COLO668 (cell line): ENCODE measurements at regions not wholly inside any gene's neighbourhood (a gene's known extent, or its start where the extent isn't known, plus 50 kb on each side); places are given as distances from the start of the nearest gene placed in this dataset.
A peak's percentile ranks its signal among the peaks of the same experiment; 100 is the strongest.

Experiments
- DNase-seq: peaks from one replicate; lab custom pipeline; 2025; ENCODE audit not compliant: unreplicated experiment; lab: John Stamatoyannopoulos, UW

DNA sequence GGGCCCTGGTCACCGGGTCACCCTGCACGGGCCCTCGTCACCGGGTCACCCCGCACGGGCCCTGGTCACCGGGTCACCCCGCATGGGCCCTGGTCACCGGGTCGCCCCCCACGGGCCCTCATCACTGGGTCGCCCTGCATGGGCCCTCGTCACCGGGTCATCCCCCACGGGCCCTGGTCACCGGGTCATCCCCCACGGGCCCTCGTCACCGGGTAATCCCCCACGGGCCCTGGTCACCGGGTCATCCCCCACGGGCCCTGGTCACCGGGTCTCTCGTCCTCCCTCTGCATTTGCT is 77.6 kb downstream of the RIPK4 start:
- DNase-seq = no peak

- DNase-seq = no peak
Measured at GRCh38 chr21:41687633-41688032, 79.2 kb downstream of the RIPK4 start.

GRCh38 chr21:41686664-41687063 is 80.2 kb downstream of the RIPK4 start:
- DNase-seq = no peak

DNA sequence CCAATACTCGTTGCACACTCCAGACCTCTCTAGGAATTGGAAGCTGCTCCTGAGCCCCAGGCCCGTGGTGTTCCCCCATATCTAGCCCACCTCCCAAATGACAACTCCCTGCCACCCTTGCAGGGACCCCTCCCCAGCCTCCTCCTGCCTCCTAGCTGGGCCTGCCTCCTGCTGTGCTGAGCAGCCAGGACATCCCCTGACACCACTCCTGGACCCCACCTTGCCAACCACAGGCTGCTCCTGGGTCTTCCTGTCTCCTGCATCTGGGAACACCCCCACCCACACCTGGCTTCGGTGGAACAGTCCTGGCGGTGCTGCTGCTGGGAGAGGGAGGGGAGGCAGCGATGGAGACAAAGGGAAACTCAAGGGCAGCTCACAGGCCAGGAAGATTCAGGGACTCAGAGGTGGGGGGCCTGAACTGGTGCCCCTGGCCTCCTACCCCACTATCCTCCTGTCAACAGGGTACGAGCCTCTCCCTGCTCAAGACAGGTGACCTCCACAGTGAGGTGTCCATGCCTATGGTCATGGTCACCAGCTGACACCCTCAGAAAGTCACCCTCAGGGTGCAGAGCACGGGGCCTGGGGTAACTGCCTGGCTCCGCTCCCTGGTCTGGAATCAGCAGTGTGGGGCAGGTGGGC is 81.2 kb downstream of the RIPK4 start:
- no peak for DNase-seq

DNA sequence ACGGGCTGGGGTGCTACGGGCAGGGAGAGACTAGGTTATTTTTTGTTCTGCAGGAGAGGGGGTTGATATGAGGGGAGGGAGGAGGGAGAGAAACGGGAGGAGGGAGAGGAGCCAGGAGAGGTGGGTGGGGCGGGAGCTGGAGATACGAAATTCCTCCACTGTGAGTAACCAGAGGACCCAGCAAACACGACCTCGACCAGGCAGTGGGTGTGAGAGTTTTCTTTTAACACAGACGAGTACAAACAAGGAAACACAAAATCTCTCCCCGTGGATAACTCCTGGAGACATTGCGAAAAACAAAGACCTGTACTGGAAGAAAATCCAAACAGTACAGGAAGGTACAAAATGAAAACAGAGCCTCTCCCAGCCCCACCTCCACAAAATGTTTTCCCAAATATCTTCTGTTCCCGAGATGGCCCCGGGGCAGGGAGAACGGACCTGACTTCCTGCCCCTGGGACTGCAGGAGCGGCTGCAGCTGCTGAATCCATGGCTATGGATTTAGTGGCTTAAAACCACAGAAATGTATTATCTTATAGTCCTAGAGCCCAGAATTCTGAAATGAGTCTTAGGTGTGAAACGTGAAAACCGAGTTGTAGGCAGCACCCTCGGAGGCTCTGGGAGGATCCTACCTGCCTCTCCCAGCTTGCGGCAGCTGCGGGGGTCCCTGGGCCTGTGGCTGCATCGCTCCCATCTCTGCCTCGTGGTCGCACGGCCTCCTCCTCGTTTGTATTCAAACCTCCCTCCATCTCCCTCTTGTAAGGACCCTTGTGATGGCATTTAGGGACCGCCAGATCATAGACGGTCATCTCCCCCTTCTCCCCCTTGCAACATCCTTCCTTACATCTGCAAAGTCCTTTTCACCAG is 82.2 kb downstream of the RIPK4 start:
- no peak for DNase-seq

GRCh38 chr21:41683815-41684214 is 83.0 kb downstream of the RIPK4 start:
- no peak for DNase-seq

DNA sequence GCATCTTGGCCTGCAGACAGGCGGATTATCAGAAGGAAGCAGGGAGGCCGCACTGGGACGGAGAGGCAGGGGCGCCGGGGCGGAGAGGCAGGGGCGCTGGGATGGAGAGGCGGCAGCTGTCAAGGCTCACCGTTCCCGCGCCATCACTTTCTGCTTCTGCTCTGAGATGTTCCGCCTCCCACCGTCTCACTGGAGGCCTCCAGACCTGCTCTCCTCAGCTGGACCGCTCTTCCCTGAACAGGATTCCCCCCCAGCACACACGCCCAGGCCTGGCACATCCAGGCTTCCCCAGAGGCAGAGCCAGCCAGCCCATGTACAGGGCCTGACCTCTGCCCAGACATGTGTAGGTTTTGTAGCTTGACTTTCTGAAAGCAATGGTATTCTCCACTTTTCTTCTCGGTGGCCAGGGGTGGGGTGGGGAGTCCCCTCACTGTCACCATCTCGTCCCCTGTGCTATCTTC is 84.1 kb downstream of the RIPK4 start:
- no peak for DNase-seq

- no peak for DNase-seq
Measured at GRCh38 chr21:41681939-41682718, 84.7 kb downstream of the RIPK4 start.

DNA sequence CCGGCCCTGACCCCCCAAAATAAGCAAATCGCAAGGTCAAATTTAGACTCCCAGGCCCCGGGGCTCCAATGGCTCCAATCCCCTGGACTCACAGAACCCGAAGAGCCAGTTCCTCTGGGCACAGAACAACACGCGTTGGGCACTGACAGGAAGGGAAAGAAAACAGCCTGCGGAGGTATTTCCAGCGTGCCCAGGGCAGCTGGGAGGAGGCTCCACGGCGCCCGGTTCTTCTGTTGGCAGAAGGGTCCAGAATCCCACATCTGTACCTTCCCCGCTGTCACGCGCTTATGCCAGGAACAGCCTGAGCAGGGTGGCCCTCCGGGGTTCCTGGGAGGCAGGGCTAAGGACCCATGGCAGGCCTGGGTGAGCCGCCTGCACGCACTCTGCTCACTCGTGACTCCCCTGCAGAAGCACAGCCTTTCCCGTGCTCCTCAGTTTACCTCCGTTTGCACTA is 85.5 kb downstream of the RIPK4 start:
- no peak for DNase-seq

DNA sequence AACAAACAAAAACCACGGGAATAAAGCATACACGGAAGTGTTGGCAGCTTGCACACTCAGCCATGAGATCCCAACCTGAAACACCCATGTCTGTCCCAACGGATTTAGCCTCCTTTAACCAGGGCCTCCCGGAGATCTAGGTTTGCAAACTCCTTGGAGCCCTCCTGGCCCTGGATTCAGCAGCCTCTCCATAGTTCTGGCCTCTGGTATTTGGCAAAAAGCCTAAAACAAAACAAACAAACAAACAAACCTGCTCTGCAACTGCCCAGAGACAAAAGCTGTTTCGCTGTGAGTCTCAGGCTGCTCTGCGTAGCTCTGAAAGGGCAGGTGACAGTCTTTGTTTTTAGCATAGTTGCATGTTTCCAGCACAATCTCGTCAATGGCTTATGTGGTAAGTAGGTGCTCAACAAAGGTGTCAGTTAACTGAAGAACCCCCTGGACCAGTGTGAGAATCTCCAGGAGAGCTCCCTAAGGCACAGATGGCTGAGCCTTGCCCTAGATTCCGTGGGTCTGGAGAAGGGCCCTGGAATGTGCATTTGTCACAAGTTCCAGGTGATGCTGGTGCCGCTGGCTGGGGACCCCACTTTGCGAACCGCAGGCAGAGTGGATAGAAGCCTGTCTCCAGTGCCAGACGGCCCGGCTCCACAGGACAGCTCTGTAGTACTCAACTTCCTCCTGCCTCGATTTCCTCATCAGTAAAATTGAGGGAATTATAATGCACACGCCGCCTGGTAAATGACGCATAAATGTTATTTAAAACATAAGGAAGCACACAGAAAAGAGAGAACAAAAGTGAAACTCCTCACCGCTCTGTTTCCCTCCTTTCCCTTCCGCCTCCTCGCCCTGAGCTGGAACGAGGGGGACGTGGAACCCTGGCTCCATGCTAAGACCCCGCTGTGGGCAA is 86.2 kb downstream of the RIPK4 start:
- peak; percentile 47 for DNase-seq

GRCh38 chr21:41678924-41679318 is 87.9 kb downstream of the RIPK4 start:
- peak; percentile 97 for DNase-seq

GRCh38 chr21:41678016-41678923 is 88.6 kb downstream of the RIPK4 start:
- DNase-seq = peak; percentile 81

- peak; percentile 59 for DNase-seq
Measured at GRCh38 chr21:41677671-41678015, 89.2 kb downstream of the RIPK4 start.

- DNase-seq = no peak
Measured at GRCh38 chr21:41676198-41676597, 90.7 kb downstream of the RIPK4 start.

- no peak for DNase-seq
Measured at GRCh38 chr21:41675574-41675973, 91.3 kb downstream of the RIPK4 start.

- no peak for DNase-seq
Measured at GRCh38 chr21:41674402-41674801, 92.5 kb downstream of the RIPK4 start.

DNA sequence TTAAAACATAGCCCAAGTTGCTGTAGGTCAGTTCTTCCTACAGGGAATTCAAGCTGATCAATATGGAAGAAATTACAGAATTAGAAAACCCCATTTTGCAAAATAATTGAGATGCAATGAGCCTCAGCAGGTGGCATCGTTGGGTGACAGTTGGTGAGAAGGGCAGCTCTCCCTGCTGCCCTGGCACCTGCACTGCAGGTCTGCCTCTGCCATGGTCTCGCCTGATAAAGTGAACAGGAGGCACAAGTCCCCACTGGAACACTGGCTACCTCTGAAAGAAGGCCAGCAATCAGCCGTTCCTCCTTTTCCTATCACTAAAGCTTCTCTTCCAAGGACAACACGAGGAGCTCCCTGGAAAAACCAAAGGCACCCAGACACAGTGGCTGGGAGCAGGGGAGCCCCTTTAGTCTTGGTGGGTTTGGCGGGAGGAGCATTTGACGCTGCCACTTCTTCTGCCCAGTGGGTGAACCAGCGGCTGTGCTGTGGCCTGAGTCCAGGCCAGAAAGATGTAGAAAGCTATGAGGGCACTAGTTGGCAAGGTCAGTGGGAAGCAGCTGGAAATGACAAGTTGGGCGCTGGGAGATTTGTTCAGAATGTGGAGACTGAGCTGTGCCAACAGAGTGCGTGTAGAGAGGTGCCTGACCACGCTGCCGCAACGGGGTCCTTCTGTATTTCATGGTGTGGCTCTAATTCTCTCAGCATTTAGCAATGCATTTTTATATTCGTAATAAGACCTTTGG is 93.1 kb downstream of the RIPK4 start:
- no peak for DNase-seq

- DNase-seq = no peak
Measured at GRCh38 chr21:41673071-41673470, 93.8 kb downstream of the RIPK4 start.

DNA sequence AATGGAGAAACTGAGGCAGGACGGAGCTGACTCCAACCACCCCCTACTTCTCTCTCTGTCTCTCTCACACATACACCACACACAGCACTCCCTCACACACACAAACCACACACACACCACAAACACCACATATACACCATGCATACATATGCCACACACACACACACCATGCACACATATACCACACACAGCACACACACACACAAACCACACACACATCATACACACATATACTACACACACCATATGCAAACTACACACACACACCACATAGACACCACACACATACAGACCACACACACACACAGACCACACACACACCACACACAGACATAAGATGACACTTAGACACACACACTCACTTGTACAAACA is 94.3 kb downstream of the RIPK4 start:
- no peak for DNase-seq
